Activated CD8-positive, alpha-beta T cell treated with anti-CD3 and anti-CD28 coated beads for 36 hours (primary cell): ENCODE measurements at regions not wholly inside any gene's neighbourhood (a gene's known extent, or its start where the extent isn't known, plus 50 kb on each side); places are given as distances from the start of the nearest gene placed in this dataset.
"Not testable (repeated sequence)": the region's sequence is repeated elsewhere in the genome, so short reads cannot be mapped to it uniquely, and the experiment has no call there.

Experiments
- ATAC-seq: fragments of 200-7000 bp; cut with Tn5 transposase; one replicate; pipeline ENCODE4 v1.10.0; 2021; ENCODE audit warnings: mild to moderate bottlenecking, moderate library complexity
- CTCF ChIA-PET: fragments of 350-600 bp; sonication (Branson Sonifier 250); formaldehyde crosslinking; loops from one replicate; lab custom pipeline; 2021; ENCODE audit warnings: antibody characterized with exemption; lab: Charles Lee
- POLR2A ChIA-PET: fragments of 350-600 bp; sonication (Branson Sonifier 250); formaldehyde crosslinking; loops from one replicate; lab custom pipeline; 2021; ENCODE audit warnings: antibody characterized with exemption; lab: Charles Lee
- DNase-seq: peaks from one replicate; pipeline ENCODE4 v3.0.0-alpha.2; 2020
- H3K27ac Mint-ChIP-seq: one replicate; pipeline ENCODE4 v1.8.0; 2021; ENCODE audit warnings: mild to moderate bottlenecking, mixed read lengths
- H3K27me3 Mint-ChIP-seq: one replicate; pipeline ENCODE4 v1.8.0; 2021; ENCODE audit warnings: mixed read lengths
- H3K36me3 Mint-ChIP-seq: one replicate; pipeline ENCODE4 v1.8.0; 2021; ENCODE audit warnings: low read depth, mixed read lengths
- H3K4me1 Mint-ChIP-seq: one replicate; pipeline ENCODE4 v1.8.0; 2021; ENCODE audit warnings: low read depth, mixed read lengths
- H3K4me3 Mint-ChIP-seq: one replicate; pipeline ENCODE4 v1.8.0; 2021; ENCODE audit warnings: mild to moderate bottlenecking, moderate library complexity, mixed read lengths
- H3K9me3 Mint-ChIP-seq: one replicate; pipeline ENCODE4 v1.8.0; 2021; ENCODE audit warnings: mixed read lengths
- intact Hi-C: fragments of 100-400 bp; cut with micrococcal nuclease; formaldehyde crosslinking; loops from one replicate; pipeline ENCODE4 v1.10.0; 2022

- H3K27me3 Mint-ChIP-seq, intact Hi-C loops, H3K27ac Mint-ChIP-seq, H3K36me3 Mint-ChIP-seq, H3K9me3 Mint-ChIP-seq, POLR2A ChIA-PET, CTCF ChIA-PET, DNase-seq, ATAC-seq, H3K4me3 Mint-ChIP-seq: not testable (repeated sequence)
- peaks cover 18% of the 10 kb centered on the region for H3K4me1 Mint-ChIP-seq
Observed at GRCh38 chr2:111505267-111505666, 378.7 kb downstream of the ANAPC1 start.

GRCh38 chr2:111506936-111507335 lies 377.1 kb downstream of the ANAPC1 start:
- H3K4me3 Mint-ChIP-seq, H3K27me3 Mint-ChIP-seq, H3K9me3 Mint-ChIP-seq, POLR2A ChIA-PET, intact Hi-C loops, CTCF ChIA-PET, H3K36me3 Mint-ChIP-seq: not testable (repeated sequence)
- Mint-ChIP-seq H3K4me1 (peaks cover 18% of the 10 kb centered on the region), H3K27ac (peak overlapping the region; percentile 59)
- DNase-seq (peak; percentile 58), ATAC-seq (peak; percentile 85)

- H3K4me3 Mint-ChIP-seq, ATAC-seq, H3K27me3 Mint-ChIP-seq, H3K27ac Mint-ChIP-seq, CTCF ChIA-PET, POLR2A ChIA-PET, H3K9me3 Mint-ChIP-seq, H3K36me3 Mint-ChIP-seq, intact Hi-C loops: not testable (repeated sequence)
- peak; percentile 20 for DNase-seq
- peaks cover 18% of the 10 kb centered on the region for H3K4me1 Mint-ChIP-seq
Observed at GRCh38 chr2:111509225-111509869, 374.6 kb downstream of the ANAPC1 start.

- H3K4me1 Mint-ChIP-seq: peaks cover 14% of the 10 kb centered on the region
- H3K27me3 Mint-ChIP-seq, CTCF ChIA-PET, H3K27ac Mint-ChIP-seq, H3K4me3 Mint-ChIP-seq, POLR2A ChIA-PET, H3K9me3 Mint-ChIP-seq, ATAC-seq, DNase-seq, intact Hi-C loops, H3K36me3 Mint-ChIP-seq: not testable (repeated sequence)
Observed at GRCh38 chr2:111510384-111510783, 373.6 kb downstream of the ANAPC1 start.

- H3K9me3 Mint-ChIP-seq, DNase-seq, CTCF ChIA-PET, intact Hi-C loops, ATAC-seq, H3K27me3 Mint-ChIP-seq, POLR2A ChIA-PET, H3K36me3 Mint-ChIP-seq, H3K4me3 Mint-ChIP-seq, H3K27ac Mint-ChIP-seq: not testable (repeated sequence)
- H3K4me1 Mint-ChIP-seq: peaks cover 12% of the 10 kb centered on the region
Observed at GRCh38 chr2:111511062-111511461, 372.9 kb downstream of the ANAPC1 start.

GRCh38 chr2:111512378-111512777 lies 371.6 kb downstream of the ANAPC1 start:
- POLR2A ChIA-PET, H3K27ac Mint-ChIP-seq, H3K4me3 Mint-ChIP-seq, H3K9me3 Mint-ChIP-seq, ATAC-seq, H3K27me3 Mint-ChIP-seq, H3K4me1 Mint-ChIP-seq, intact Hi-C loops, H3K36me3 Mint-ChIP-seq, DNase-seq, CTCF ChIA-PET: not testable (repeated sequence)

- CTCF ChIA-PET, DNase-seq, POLR2A ChIA-PET, H3K27ac Mint-ChIP-seq, H3K4me3 Mint-ChIP-seq, H3K36me3 Mint-ChIP-seq, H3K27me3 Mint-ChIP-seq, ATAC-seq, H3K4me1 Mint-ChIP-seq, intact Hi-C loops, H3K9me3 Mint-ChIP-seq: not testable (repeated sequence)
Observed at GRCh38 chr2:111514138-111514537, 369.9 kb downstream of the ANAPC1 start.

- CTCF ChIA-PET, ATAC-seq, intact Hi-C loops, H3K27me3 Mint-ChIP-seq, DNase-seq, POLR2A ChIA-PET, H3K4me3 Mint-ChIP-seq, H3K9me3 Mint-ChIP-seq, H3K27ac Mint-ChIP-seq, H3K4me1 Mint-ChIP-seq, H3K36me3 Mint-ChIP-seq: not testable (repeated sequence)
Observed at GRCh38 chr2:111517050-111517720, 366.8 kb downstream of the ANAPC1 start.

GRCh38 chr2:111517721-111518053 lies 366.3 kb downstream of the ANAPC1 start:
- intact Hi-C loops, H3K27me3 Mint-ChIP-seq, CTCF ChIA-PET, ATAC-seq, H3K4me1 Mint-ChIP-seq, DNase-seq, H3K36me3 Mint-ChIP-seq, H3K27ac Mint-ChIP-seq, H3K4me3 Mint-ChIP-seq, POLR2A ChIA-PET, H3K9me3 Mint-ChIP-seq: not testable (repeated sequence)
